ENCODE measurements at regions not wholly inside any gene's neighbourhood (a gene's known extent, or its start where the extent isn't known, plus 50 kb on each side); places are given as distances from the start of the nearest gene placed in this dataset.

DNA sequence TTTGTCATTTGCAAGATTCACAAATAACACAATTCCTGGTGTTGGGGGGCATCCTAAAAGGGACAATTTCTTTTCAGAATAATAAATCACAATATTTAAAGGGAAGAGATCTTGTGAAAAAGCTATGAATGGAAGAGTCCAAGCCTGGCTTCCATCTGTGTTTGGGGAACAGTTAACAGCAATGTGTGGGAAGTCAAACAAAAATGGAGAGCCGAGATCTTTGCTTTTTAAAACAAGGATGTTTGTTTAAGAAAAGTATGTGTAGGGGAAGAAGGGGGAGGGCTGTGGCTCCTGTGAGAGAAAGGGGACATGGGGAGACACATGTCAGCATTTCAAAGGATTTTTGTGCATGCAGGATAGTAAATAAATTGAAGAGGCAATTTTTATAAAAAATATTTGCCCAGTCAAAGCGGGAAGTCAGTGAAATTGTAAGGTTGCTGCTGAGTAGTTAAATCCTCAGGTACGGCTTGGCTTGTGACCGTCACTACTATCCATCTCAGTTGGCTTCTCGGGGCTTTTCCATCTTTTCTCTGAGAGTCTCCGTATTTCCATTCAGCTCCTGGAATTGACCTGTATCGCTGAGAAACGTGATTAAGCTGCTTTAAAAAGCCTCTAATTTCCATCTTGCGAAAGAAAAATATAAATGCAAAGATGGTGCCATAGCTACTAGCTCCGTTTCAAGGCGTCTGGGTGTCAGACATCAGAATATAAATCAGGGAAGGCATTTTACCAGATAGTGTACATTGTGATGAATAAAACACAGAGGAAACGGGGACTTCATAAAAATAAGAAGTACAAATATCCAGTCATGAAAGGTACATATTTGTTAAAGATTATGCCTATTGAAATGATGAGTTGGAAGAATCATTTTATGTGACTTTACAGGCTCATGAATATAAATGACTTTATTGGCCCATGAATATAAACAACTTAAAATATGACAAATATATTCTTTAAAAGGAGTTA is 52.9 kb upstream of the VCAN start:
- TF ChIP-seq, protein P1, sequence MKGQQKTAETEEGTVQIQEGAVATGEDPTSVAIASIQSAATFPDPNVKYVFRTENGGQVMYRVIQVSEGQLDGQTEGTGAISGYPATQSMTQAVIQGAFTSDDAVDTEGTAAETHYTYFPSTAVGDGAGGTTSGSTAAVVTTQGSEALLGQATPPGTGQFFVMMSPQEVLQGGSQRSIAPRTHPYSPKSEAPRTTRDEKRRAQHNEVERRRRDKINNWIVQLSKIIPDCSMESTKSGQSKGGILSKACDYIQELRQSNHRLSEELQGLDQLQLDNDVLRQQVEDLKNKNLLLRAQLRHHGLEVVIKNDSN (IDR thresholded peaks at IDR 0.05; ENCODE audit: borderline replicate concordance, extremely low read length, insufficient read depth, low read depth, low read length): no peak
- no peak for TF ChIP-seq CBX3 (IDR thresholded peaks at IDR 0.05; ENCODE audit: borderline replicate concordance, low read depth)
- TF ChIP-seq POU2F2 (IDR thresholded peaks at IDR 0.05; ENCODE audit: borderline replicate concordance, low read depth, low read length): no peak
- no peak for TF ChIP-seq NFYB (IDR thresholded peaks at IDR 0.05; ENCODE audit: insufficient read depth, low read depth, low read length)
